Astrocyte (in vitro differentiated cells and primary cell): ENCODE measurements at regions not wholly inside any gene's neighbourhood (a gene's known extent, or its start where the extent isn't known, plus 50 kb on each side); places are given as distances from the start of the nearest gene placed in this dataset.

Experiments used
- CTCF ChIP-seq: IDR thresholded peaks from 2 replicates; pipeline ENCODE4 v1.5.1; 2011; ENCODE audit warnings: low read depth, mild to moderate bottlenecking, inconsistent platforms, low read length, moderate library complexity; ENCODE audit not compliant: insufficient read depth
- EZH2 ChIP-seq: IDR thresholded peaks from 2 replicates; pipeline ENCODE4 v1.6.1; 2012; ENCODE audit warnings: mild to moderate bottlenecking, low read length, inconsistent platforms; ENCODE audit not compliant: insufficient read depth

- TF ChIP-seq CTCF: no peak
- no peak for TF ChIP-seq EZH2
Observed at GRCh38 chr5:167967494-167968177, 323.8 kb upstream of the WWC1 start.
